ENCODE measurements at regions not wholly inside any gene's neighbourhood (a gene's known extent, or its start where the extent isn't known, plus 50 kb on each side); places are given as distances from the start of the nearest gene placed in this dataset.

GRCh38 chr19:27975419-27976005, 1237.4 kb downstream of the UQCRFS1 start:
- Histone ChIP-seq H3F3A (ENCODE audit: low read depth) (no peaks in the 10 kb centered on the region), H3K4me3 (ENCODE audit: low read length, poor library complexity, severe bottlenecking) (no peak overlapping the region), H3K9me2 (replicated peaks; ENCODE audit: low read depth, low read length) (no peaks in the 10 kb centered on the region), H3K4me1 (ENCODE audit: insufficient read depth, low read length, poor library complexity, severe bottlenecking) (no peaks in the 10 kb centered on the region), H3K9me3 (ENCODE audit: insufficient read depth, low read depth, low read length) (no peaks in the 10 kb centered on the region), H3K9ac (ENCODE audit: low read depth, low read length, poor library complexity, severe bottlenecking) (no peak overlapping the region), H3K4me2 (ENCODE audit: low read depth, low read length, poor library complexity, severe bottlenecking) (no peak overlapping the region), H3K79me2 (ENCODE audit: insufficient read depth, low read length) (no peaks in the 10 kb centered on the region), H3K36me3 (ENCODE audit: insufficient read depth, low read length) (no peaks in the 10 kb centered on the region), H2AFZ (ENCODE audit: low read length) (no peak overlapping the region), H4K20me1 (ENCODE audit: insufficient read depth, low read length, poor library complexity, severe bottlenecking) (no peaks in the 10 kb centered on the region), H3K27me3 (ENCODE audit: insufficient read depth, low read length, poor library complexity, severe bottlenecking) (no peaks in the 10 kb centered on the region)
- TF ChIP-seq EZH2phosphoT487 (IDR thresholded peaks at IDR 0.05; ENCODE audit: borderline replicate concordance) (no peak), CTCF (conservative IDR thresholded peaks at IDR 0.05; ENCODE audit: low read length) (no peak)

GRCh38 chr19:27974082-27974513, 1238.9 kb downstream of the UQCRFS1 start:
- Histone ChIP-seq H3K9ac (ENCODE audit: low read depth, low read length, poor library complexity, severe bottlenecking) (no peak overlapping the region), H3K4me2 (ENCODE audit: low read depth, low read length, poor library complexity, severe bottlenecking) (no peak overlapping the region), H2AFZ (ENCODE audit: low read length) (no peak overlapping the region), H3K79me2 (ENCODE audit: insufficient read depth, low read length) (no peaks in the 10 kb centered on the region), H3K9me3 (ENCODE audit: insufficient read depth, low read depth, low read length) (no peaks in the 10 kb centered on the region), H3K9me2 (replicated peaks; ENCODE audit: low read depth, low read length) (no peaks in the 10 kb centered on the region), H3F3A (ENCODE audit: low read depth) (no peaks in the 10 kb centered on the region), H3K4me3 (ENCODE audit: low read length, poor library complexity, severe bottlenecking) (no peak overlapping the region), H3K36me3 (ENCODE audit: insufficient read depth, low read length) (no peaks in the 10 kb centered on the region), H4K20me1 (ENCODE audit: insufficient read depth, low read length, poor library complexity, severe bottlenecking) (no peaks in the 10 kb centered on the region), H3K27me3 (ENCODE audit: insufficient read depth, low read length, poor library complexity, severe bottlenecking) (no peaks in the 10 kb centered on the region), H3K4me1 (ENCODE audit: insufficient read depth, low read length, poor library complexity, severe bottlenecking) (no peaks in the 10 kb centered on the region)
- TF ChIP-seq CTCF (conservative IDR thresholded peaks at IDR 0.05; ENCODE audit: low read length), result peak; percentile 67
- TF ChIP-seq EZH2phosphoT487 (IDR thresholded peaks at IDR 0.05; ENCODE audit: borderline replicate concordance), result no peak

DNA sequence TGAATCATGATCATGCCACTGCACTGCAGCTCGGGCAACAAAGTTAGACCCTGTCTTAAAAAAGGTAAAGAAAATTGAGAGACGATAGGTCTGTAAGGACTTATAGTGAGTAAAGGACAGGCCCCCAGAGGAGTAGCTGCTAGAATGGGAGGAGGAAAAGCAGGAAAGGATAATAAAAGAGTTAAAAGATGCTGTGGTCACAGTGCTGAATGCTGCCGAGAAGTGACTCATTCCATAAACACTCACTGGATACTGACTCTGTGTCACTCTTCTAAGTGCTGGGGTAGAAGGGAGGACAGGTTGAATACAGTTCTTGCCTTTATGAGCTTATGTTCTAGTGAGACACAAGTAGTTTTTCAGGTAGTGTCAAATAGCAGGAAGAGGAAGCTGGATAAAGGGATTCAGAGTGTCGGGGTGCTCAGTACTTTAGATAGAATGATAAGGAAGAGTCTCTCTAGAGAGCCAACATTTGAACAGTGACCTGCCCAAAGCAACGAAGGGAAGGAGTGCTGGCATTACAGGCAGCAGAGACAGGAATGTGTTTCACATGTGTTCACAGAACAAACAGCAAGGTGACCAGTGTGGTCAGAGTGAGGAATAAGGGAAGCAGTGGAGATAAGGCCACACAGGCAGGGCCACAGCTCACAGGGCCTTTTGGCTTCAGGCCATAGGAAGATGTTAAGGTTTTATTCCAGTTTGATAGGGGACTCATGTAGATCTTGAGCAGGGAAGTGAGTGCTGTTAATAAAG, 1240.5 kb downstream of the UQCRFS1 start:
- H3K4me2 ChIP-seq (ENCODE audit: low read depth, low read length, poor library complexity, severe bottlenecking), result no peak overlapping the region
- no peaks in the 10 kb centered on the region for H3K79me2 ChIP-seq (ENCODE audit: insufficient read depth, low read length)
- no peaks in the 10 kb centered on the region for H3K4me1 ChIP-seq (ENCODE audit: insufficient read depth, low read length, poor library complexity, severe bottlenecking)
- no peak overlapping the region for H2AFZ ChIP-seq (ENCODE audit: low read length)
- H3K4me3 ChIP-seq (ENCODE audit: low read length, poor library complexity, severe bottlenecking), result no peak overlapping the region
- H3K36me3 ChIP-seq (ENCODE audit: insufficient read depth, low read length), result no peaks in the 10 kb centered on the region
- no peaks in the 10 kb centered on the region for H3K9me3 ChIP-seq (ENCODE audit: insufficient read depth, low read depth, low read length)
- H4K20me1 ChIP-seq (ENCODE audit: insufficient read depth, low read length, poor library complexity, severe bottlenecking), result no peaks in the 10 kb centered on the region
- TF ChIP-seq EZH2phosphoT487 (IDR thresholded peaks at IDR 0.05; ENCODE audit: borderline replicate concordance) (no peak), CTCF (conservative IDR thresholded peaks at IDR 0.05; ENCODE audit: low read length) (no peak)
- no peak overlapping the region for H3K9ac ChIP-seq (ENCODE audit: low read depth, low read length, poor library complexity, severe bottlenecking)
- H3K9me2 ChIP-seq (replicated peaks; ENCODE audit: low read depth, low read length), result no peaks in the 10 kb centered on the region
- no peaks in the 10 kb centered on the region for H3K27me3 ChIP-seq (ENCODE audit: insufficient read depth, low read length, poor library complexity, severe bottlenecking)
- H3F3A ChIP-seq (ENCODE audit: low read depth), result no peaks in the 10 kb centered on the region

Measured in Loucy (cell line).